ENCODE measurements at regions not wholly inside any gene's neighbourhood (a gene's known extent, or its start where the extent isn't known, plus 50 kb on each side); places are given as distances from the start of the nearest gene placed in this dataset.

DNA sequence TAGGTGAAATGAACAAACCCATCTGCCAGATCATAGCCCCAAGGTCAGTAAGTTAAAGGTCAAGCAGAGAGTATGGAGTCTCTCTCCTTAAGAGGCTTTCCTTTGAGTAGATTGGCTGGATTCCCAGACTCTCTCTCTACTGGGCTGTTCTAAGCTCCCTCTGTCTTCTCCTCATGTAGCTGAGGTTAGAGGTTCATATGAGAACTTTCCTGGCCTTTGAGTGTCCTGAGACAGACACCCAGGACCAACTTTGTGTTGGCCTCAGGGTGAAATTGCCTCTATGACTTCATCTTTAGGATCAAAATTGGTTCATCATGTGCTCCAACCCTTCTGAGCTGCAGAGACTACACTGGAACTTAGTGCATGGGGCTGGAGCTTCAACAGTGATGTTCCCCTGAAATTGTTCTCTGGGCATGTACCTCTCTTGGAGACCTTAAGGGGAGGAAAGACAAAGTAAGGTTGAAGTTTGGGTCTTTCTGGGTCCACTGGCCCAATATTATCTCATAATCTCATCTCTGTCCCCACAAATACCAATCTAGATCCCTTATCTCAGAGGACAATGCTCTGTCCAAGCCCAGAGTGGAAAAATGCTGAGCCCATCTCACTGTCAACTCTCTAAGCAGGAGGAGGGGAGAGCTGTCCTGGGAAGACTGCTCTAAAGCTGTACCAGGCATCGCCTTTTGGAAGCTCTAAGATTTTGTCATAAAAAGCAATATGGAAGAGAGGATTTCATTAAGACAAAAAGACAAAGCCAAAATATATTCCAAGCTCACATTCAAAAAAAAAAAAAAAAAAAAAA, 177.3 kb upstream of the ARL4C start:
- DNase-seq = no peak

DNA sequence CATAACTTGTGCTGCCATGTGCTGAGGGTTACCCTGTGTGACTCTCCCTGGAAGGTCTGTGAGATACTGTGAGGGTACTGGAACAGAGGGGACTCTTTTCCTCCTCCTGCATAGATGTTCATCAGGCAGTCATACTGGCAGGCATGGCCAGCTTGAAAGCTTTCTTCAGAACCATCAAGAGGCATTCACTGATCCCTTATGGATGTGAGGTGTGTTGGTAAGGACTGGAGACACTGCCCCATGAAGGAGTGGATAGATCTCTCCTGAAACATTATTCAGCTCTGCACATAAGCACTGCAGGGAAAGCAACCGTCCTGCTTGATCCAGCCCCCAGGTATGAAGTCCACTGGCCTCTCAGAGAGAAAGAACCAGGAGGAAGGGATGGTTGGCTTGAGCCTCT, 176.6 kb upstream of the ARL4C start:
- no peak for DNase-seq

DNA sequence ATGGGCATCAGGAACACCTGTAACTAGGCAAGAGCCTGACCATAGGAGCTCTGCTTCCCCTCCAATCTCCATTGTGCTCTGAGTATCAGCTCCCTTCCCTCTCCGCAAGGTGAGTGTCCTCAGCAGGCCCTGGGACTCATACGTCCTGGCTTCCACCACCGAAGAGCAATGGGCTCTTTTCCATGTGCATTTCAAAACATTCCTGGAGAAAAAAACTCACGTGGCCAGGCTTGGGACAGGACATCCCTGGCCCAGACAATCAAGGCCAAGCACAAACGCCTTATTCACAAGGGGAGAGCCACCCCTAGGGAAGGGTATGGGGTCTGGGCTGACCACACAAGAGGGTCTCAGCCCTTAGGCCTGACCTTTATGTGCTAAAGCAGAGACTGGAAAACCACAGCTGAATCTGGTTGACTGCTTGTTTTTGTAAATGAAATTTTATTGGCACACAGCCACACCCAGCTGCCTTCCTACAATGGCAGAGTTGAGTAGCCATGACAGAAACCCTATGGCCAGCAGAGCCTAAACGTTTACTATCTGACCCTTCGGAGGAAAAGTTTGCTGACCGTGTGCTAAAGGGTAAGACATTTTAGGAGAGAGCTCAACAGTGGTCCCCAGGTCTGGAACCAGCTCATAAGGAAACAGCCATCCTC, 175.7 kb upstream of the ARL4C start:
- DNase-seq = no peak

DNA sequence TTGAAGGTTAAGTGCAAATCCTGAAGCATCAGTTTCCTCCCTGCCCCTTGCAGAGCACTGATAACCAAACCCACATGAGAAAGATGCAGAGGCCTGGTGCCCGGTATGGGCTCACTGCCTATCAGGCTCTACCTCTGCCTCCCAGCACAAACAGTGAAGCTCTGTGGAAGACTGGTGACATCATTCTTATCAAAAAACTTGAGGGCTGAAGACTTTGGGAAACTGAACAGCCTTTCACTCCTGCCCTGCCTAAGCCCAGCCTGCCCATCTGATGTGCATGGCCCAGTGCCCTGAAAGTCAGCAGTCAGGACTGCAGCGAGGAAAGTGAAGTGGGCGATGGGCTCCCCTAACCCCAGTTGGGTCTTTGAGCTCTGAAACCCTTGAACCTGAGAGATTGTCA, 174.8 kb upstream of the ARL4C start:
- DNase-seq = no peak

DNA sequence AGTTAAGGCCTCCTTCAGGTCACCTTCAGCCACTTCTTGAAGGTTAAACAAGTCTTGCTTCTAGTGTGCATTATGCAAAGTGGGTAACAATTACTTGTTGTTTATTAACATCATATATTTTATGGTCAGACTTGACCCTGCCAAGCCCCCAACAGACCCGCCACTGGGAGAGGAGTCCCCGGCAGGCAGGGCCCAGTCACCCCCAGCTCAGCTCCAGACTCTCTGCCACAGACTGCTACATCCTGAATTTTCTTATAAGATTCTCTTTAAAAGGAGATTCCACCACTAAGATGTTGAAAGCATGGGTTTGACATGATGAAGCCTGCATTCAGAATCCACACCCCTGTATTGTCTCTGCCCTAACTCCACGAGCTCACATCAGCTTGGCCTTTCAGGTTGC, 174.3 kb upstream of the ARL4C start:
- DNase-seq = no peak

DNA sequence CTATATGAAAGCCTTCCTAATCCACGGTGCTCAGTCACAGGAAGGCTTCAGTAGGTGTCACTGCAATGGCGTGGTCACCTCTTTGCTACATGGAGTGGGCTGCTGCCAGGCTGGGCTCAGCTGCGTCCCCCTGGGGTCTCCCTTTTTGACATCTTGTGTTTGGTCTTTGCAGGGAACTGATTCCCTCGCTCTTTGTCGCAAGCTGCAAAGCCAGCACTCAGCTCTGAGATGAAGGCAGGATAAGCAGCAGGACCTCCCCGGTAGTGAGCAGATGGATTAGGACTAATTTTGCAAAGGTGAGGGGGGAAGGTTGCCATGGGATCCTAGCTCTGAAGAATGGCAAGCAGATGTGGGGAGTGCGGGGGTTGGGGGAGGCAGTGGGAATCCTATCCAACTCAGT, 173.9 kb upstream of the ARL4C start:
- DNase-seq = no peak

DNA sequence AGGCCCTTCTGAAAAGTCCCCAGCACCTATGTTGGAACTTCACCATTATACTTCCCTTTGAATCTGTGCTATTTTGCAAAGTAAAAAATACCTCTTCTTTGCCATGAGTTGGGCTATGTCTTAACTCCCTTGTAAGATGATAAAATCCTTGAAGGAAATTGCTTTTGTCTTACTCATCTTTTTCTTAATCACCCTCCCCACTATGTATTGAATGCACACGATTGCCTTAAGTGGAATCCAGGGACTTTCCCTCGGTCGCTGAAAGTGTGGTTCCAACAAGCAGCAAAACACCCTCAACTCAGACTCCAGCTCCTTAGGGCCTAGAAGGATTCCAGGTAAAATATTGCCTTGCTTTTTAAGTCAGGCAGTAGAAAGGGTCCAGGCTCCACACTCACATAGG, 173.2 kb upstream of the ARL4C start:
- no peak for DNase-seq

DNA sequence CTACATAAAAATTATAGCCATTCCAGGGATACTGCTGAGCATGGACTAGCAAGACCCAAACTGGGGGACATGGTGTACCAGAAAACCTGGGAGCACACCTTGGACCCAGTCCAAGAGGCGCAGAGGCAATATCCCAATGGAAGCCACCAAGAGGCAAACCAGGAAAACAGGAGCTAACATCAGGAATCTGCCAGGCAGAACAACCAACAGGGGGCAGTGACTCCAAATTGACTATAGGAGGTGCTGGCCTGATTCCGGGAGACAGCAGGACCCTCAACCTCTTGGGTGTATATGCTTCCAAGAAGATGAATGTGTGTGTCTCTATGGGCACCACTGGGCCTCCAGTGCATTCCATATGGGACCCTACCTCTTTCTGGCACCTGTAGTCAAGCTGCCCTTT, 172.7 kb upstream of the ARL4C start:
- no peak for DNase-seq

DNA sequence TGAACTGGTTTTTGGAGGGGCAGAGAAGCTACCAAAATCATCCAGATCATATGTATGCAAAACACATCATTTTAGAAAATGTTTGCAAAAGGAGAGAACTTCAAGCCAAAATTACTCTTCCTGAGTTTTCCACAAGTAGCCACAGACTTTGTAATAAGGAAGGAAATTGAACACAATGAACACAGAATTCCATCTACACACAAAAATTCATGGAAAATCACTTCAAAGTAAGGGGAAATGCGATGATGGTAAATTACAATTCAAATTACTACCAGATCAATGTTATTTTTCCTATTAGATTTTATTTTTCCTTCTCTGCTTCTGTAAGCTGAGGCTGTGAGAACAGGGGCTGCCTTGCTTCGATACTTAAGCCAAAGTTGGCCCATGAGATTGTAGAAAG, 172.1 kb upstream of the ARL4C start:
- no peak for DNase-seq

DNA sequence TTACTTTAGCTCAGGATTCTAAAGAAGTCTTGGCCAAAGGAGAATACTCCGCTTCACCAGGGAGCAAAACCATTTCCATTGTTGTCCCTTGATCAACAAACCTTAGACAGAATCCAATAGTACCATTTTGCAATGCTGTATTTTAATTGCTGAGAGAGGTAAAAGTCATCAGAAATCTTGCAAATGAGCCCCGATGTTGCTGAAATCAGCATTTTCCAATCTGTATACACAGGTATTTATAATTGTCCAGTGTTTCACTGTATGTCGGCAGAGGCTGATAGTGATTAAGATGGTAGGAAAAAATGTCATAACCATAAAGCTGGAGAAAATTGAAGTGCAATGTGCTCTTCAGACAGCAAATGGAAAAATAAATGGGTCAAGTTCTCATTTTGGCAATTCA, 170.0 kb upstream of the ARL4C start:
- DNase-seq = no peak

DNA sequence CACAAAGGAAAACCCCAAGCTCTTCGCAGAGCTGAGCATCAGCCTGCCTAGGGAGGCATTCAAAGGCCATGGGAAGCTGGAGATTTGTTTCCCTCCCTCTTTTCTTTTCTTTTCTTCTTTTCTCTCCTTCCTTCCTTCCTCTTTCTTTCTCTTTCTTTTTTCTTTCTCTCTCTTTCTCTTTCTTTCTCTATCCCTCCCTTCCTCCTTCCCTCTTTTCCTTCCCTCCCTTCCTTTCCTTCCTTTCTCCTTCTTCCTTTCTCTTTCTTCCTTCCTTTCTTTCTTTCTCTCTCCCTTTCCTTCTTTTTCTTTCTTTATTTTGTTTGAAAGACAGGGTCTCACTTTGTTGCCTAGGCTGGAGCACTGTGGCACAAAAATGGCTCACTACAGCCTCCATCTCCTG, 168.4 kb upstream of the ARL4C start:
- no peak for DNase-seq

DNA sequence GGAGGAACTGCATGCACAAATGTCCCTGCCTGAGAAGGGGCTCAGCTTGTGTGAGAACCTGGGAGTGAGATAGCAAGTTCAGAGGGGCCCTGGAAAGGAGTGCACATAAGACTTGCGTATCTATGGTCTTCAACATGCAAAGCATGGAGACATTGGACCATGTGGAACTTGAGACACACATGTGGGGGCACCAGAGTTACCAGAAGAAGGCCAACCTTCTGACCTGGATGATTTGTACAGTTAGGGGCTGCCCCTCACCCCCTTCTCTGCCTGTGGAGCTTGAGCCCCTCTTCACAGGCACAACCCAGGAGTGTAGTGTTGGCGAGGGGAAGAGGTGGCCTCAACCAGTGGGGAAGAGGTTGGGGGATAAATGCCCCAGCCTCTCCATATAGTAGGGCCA, 165.0 kb upstream of the ARL4C start:
- DNase-seq = no peak

DNA sequence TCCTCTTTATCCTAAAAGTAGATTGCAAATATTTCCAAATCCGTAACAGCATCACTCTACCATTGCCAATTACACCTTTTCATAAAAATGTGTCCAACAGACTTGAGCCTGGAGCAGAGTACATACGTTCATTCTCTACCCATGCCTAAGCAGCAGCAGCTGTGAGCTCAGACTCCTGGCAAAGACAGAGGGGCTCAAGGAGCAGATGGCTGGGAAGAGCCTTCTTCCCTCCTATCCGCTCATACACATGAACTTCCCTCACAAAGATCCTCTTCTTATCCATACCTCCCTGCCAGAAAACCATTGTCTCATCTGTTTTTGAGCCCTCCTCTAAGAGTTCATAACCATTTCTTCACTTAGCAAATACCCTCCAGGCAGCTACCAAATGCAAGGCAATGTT, 164.3 kb upstream of the ARL4C start:
- no peak for DNase-seq

DNA sequence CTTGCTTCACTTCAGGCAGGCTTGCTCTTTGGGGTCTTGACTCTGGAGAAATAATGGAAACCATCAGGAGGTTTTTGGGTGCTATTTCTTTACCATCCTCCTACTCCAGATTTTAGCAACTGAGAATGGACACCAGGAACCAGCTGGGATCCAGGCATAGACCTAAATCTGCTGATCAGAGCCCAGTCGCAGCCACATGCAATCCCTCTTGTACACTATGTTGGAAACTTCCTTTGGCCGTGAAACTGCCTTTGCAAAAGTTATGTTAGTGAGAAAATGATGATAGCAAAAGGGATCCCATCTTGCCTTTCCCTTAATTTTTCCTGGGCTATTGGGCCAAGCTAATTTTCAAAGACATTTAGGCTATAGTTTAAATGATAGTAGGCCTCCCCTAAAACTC, 158.8 kb upstream of the ARL4C start:
- DNase-seq = no peak

DNA sequence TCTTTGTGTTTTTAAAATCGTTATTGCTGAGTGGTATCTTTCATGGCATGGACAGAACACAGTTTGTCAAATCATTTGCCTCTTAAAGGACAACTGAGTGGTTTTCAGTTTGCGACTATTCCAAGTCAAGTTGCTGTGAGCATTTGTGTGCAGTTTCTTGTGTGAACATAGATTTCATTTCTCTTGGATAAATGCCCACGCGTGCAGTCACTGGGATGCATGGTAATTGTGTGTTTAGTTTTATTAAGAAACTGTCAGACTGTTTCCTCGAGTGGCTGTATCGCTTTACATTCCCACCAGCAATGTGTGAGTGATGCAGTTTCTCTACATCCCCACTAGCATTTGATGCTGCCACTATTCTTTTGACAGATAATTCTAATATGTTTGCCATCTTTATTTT, 154.0 kb upstream of the ARL4C start:
- DNase-seq = no peak

DNA sequence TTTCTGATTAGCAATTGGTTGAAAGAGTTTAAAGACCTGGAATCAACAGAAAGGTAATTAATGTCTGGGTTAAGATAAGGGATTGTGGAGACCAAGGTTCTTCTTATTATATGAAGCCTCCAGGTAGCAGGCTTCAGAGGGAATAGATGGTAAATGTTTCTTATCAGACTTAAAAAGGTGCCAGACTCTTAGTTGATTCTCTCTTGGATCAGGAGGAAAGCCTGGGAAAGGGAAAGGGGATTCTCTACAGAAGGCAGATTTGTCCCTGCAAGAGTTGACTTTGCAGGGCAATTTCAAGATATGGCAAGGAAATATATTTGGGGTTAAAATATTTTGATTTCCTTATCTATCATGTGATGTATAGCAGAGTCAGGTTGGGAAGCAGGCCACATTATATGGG, 153.1 kb upstream of the ARL4C start:
- DNase-seq = no peak

DNA sequence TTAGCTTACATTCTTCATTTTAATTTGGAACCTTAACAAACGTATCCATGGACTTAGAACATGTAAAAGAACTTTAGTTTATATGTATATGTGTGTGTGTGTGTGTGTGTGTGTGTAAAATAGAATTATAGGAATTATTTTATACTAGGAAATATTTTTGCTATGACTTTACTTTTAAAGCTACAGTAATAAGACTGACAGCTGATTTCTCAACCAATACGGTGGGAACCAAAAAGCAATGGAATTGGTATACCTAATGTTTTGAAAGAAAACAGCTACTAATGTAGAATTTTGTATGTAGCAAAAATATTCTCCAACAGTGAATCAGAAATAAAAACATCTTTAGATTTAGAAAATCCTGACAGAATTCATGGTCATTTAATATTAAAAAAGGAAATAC, 146.5 kb upstream of the ARL4C start:
- no peak for DNase-seq

DNA sequence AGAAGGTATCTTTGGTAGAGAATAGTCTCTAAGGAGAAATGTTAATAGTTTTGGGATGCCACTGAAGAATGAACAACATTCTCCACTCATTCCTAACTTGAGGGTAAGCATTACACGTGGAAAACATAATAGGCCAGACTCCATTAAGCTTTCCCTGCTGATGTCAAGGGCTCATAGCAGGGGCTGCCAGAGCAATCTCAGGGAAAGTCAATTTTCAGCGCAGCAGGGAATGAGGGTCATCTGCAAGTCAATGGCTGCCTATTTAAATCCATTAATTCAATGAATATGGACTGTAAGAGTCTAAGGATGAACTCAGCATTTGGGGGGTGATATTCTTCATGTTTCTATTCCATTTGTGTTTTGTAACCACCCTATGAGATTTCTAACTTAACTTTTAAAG, 144.2 kb upstream of the ARL4C start:
- no peak for DNase-seq

DNA sequence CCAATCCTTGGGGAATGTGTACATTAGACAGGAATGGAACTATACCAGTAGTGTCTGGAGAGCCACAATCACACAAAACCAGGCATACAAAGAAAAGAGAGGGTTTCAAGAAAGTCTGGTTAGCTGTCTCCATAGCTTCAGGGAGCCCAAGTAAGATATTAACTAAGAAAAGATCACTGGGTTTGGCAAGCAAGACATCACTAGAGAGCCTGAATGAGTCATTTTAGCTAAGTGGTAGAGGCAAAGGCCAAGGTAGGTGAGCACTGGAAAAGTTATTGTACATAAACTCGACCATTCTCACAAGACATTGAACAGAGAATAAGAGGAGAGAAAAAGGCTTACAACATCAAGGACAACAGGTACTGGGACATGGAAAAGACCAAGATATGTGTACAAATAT, 143.8 kb upstream of the ARL4C start:
- no peak for DNase-seq

DNA sequence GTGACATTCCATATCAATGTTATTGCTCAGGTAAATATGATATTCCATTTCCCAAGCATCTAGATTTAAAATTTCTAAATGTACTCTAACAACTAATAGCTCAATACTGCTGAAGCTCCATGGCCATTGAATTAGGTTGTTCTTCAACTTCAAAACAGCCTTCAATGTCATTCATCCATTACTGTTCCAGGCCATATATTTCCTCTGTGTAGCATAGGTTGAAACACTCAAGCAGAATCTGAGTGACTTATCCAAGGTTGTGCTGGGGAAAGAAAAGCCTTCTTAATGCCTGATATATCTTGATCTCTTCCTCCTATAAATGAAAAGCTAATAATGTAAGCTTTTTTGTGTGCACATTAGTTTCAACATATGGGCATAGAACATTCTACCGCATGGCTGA, 142.1 kb upstream of the ARL4C start:
- no peak for DNase-seq

DNA sequence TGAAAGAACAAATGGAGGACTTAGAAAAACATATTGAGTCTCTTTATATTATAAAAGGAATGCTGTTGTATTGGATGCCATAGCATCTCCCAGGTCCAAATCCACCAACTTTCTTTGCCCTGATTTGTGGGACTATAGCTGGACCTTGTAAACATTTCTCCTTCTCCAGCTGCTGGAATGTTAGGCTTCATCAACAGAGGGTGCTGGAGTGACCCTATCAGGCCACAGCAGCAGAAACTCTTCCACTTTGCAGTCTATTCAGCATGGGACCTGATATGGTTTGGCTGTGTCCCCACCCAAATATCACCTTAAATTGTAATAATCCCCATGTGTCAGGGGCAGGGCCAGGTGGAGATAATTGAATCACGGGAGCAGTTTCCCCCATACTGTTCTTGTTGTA, 138.4 kb upstream of the ARL4C start:
- no peak for DNase-seq

DNA sequence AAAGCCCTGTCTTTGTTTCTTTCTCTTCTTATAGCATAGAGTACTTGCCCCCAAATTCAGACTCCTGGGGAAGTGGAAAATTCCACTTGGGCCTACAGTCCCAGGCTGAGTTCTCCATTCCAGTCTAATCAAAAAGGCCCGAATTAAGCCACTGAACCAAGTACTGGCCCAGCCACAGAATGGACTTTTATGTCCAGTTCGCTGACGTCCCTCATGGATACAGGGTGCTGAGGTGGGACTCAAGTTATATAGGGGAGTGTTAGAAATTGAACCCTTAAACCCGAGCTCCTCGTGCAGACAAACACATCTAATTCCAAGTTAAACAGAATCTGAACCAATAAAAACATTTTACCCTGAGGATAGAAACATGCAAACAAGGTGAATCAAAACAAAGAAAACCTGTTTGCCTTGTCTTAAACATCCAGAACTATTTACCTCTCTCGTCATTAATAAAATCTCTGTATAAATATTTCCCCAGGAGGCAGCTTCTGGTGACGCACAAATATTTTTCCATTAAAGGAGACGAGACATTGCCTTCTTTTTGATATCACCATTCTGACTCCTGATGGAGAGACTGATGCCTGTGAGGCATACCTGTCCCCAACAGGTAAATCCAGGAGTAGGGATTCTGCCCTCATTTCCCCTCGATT, 136.8 kb upstream of the ARL4C start:
- DNase-seq = no peak

DNA sequence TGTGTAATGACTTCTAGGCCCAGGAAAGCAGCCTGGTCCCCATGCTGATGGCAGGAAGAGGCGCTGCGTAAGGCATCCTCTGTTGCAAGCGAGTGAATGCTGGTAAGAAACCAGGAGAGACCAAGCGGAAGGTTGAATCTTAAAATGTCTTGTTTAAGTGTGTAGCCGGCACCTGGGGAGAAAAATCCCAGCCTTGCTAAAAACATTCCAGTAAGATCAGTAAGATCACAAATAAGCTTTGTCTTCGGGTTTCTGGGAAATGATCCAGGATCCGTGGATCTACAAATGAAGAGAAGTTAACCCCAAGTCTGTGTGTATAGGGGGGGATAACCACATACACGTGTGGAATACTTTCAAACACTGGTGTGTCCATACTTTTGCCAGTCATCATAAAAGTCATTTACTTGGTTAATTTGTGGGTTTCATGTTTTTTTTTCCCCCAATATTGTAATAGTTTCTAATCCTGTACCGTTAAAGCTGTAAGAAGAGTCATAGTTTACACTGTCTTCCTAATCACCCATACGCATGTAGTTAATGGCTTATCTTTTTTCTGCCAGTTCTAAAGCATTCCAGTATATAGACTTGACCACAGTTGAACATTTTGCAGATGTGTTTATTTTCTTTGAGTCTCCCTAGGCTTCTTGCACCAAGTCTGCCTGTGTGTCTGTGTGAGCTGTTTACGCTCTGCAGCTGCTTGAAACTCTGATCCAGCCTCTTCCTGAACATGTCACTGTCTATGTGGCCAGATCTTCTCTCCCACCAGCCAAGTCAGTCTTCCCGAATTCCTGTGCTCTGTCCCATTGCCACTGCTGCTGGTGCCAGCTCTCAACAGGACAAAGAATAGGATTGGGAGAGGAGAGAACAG, 135.9 kb upstream of the ARL4C start:
- DNase-seq = no peak
